ENCODE measurements at regions not wholly inside any gene's neighbourhood (a gene's known extent, or its start where the extent isn't known, plus 50 kb on each side); places are given as distances from the start of the nearest gene placed in this dataset.

DNA sequence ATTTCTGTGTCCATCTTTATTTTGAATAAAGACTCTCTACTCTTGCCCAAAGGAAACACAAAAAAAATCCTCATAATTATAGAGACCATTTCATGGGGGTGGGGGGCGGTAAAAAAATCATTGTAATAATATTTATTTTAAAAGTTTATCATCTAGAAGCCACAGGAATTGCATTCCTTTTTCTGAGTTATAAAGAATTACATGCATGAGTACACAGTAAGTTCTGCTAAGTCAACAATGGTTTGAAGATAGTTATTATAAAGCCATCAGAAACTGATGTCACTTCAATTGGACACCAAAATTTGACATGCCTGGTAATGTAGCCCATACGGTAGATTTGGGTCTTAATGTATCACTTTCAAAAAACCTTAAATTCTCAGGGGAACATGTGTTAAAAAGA lies 478.1 kb upstream of the NR5A2 start:
- Histone ChIP-seq H3F3A (ENCODE audit: insufficient read depth, low read length) (no peaks in the 10 kb centered on the region), H3K36me3 (ENCODE audit: insufficient read depth, low read length) (no peaks in the 10 kb centered on the region), H3K27ac (ENCODE audit: low read depth, low read length, poor library complexity, severe bottlenecking) (no peak overlapping the region), H3K9me2 (ENCODE audit: low read depth, low read length) (no peaks in the 10 kb centered on the region), H3K4me2 (ENCODE audit: low read length) (no peak overlapping the region), H3K9ac (ENCODE audit: low read length) (no peak overlapping the region), H2AFZ (ENCODE audit: low read length) (no peak overlapping the region), H4K20me1 (ENCODE audit: insufficient read depth, low read length) (no peaks in the 10 kb centered on the region), H3K4me3 (ENCODE audit: low read depth, low read length, poor library complexity, severe bottlenecking) (no peak overlapping the region), H3K9me3 (ENCODE audit: low read length) (no peaks in the 10 kb centered on the region), H3K27me3 (ENCODE audit: insufficient read depth, low read length) (no peaks in the 10 kb centered on the region), H3K79me2 (ENCODE audit: insufficient read depth, low read length) (no peaks in the 10 kb centered on the region), H3K4me1 (ENCODE audit: insufficient read depth, low read length, severe bottlenecking) (no peaks in the 10 kb centered on the region)
- TF ChIP-seq CTCF (IDR thresholded peaks at IDR 0.05; ENCODE audit: low read length) (no peak), EZH2 (IDR thresholded peaks at IDR 0.05; ENCODE audit: borderline replicate concordance, low read length) (no peak)

DNA sequence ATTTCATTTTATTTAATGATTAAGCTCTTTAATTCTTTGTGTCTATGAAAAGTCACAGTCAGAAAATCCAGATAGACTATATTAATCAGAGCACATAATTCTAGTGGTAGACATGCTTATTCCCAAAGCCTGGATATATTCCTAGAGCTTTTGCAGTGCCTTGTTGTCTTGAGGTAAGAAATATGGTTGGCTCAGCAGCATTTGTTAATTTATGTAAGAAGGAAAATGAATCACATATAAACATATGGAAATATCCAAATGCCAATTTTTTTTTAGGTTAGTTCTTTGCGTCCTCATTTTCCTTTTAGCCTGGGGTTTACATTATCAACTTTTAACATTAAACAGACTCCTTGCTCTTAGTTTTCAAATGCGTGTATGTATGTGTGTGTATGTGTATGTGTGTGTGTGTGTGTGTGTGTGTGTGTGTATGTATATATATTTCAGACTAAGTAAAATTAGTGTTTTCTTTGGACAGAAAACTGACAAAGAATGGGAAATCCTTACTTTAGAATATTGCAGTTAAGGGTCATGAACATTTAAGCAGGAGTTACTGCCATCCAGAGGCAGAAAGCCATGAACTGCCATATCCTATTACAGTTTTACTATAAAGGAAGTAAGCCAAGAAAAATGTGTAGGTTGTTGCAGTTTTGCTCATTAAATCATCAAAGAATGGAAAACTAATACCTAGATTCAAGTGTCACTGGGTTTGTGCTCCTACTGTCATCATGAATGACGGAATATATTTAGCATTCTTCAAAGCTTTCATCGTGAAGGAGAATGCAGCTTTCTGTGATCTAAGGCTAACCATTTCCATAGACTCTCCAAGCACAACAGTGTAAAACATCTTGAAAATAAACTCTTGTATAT lies 477.1 kb upstream of the NR5A2 start:
- no peak for TF ChIP-seq EZH2 (IDR thresholded peaks at IDR 0.05; ENCODE audit: borderline replicate concordance, low read length)
- TF ChIP-seq CTCF (IDR thresholded peaks at IDR 0.05; ENCODE audit: low read length): peak; percentile 41
- Histone ChIP-seq H3K79me2 (ENCODE audit: insufficient read depth, low read length) (no peaks in the 10 kb centered on the region), H4K20me1 (ENCODE audit: insufficient read depth, low read length) (no peaks in the 10 kb centered on the region), H3K4me3 (ENCODE audit: low read depth, low read length, poor library complexity, severe bottlenecking) (no peak overlapping the region), H3K4me1 (ENCODE audit: insufficient read depth, low read length, severe bottlenecking) (no peaks in the 10 kb centered on the region), H3K9ac (ENCODE audit: low read length) (no peak overlapping the region), H3K9me3 (ENCODE audit: low read length) (no peaks in the 10 kb centered on the region), H3F3A (ENCODE audit: insufficient read depth, low read length) (no peaks in the 10 kb centered on the region), H3K27me3 (ENCODE audit: insufficient read depth, low read length) (no peaks in the 10 kb centered on the region), H2AFZ (ENCODE audit: low read length) (no peak overlapping the region), H3K27ac (ENCODE audit: low read depth, low read length, poor library complexity, severe bottlenecking) (no peak overlapping the region), H3K9me2 (ENCODE audit: low read depth, low read length) (no peaks in the 10 kb centered on the region), H3K36me3 (ENCODE audit: insufficient read depth, low read length) (no peaks in the 10 kb centered on the region), H3K4me2 (ENCODE audit: low read length) (no peak overlapping the region)

DNA sequence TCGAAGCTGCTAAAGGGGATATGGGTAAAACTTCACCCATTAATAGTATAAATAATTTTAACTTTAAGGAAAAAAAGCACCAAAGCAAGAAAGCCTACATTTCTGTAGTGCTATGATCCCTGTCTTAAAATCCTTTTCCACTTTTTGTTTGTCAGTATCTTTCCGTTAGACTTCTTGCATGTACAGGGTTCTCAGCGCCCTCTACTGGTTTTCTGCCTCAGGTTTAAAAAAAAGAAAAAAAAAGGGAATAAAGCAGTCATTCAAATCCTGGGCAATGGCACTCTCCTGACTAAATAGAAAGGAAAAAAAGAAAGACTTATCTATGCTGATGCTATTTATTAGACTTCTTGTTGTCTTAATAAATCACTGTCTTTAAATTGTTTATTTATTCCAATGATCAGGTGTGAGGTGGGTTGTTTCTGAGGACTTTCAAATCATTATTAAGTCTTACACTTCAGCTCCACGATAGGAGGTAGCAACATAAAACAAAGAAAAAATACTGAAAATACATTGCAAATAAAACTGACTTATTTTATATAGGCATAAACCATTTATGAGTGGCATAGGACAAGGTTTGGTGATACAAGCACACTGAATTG lies 475.4 kb upstream of the NR5A2 start:
- no peaks in the 10 kb centered on the region for H3F3A ChIP-seq (ENCODE audit: insufficient read depth, low read length)
- no peak overlapping the region for H3K4me2 ChIP-seq (ENCODE audit: low read length)
- H3K4me1 ChIP-seq (ENCODE audit: insufficient read depth, low read length, severe bottlenecking): no peaks in the 10 kb centered on the region
- no peaks in the 10 kb centered on the region for H3K36me3 ChIP-seq (ENCODE audit: insufficient read depth, low read length)
- no peaks in the 10 kb centered on the region for H3K27me3 ChIP-seq (ENCODE audit: insufficient read depth, low read length)
- H3K9me2 ChIP-seq (ENCODE audit: low read depth, low read length): no peaks in the 10 kb centered on the region
- no peaks in the 10 kb centered on the region for H3K9me3 ChIP-seq (ENCODE audit: low read length)
- H3K27ac ChIP-seq (ENCODE audit: low read depth, low read length, poor library complexity, severe bottlenecking): no peak overlapping the region
- no peak overlapping the region for H3K4me3 ChIP-seq (ENCODE audit: low read depth, low read length, poor library complexity, severe bottlenecking)
- H3K9ac ChIP-seq (ENCODE audit: low read length): no peak overlapping the region
- no peaks in the 10 kb centered on the region for H4K20me1 ChIP-seq (ENCODE audit: insufficient read depth, low read length)
- no peaks in the 10 kb centered on the region for H3K79me2 ChIP-seq (ENCODE audit: insufficient read depth, low read length)
- TF ChIP-seq EZH2 (IDR thresholded peaks at IDR 0.05; ENCODE audit: borderline replicate concordance, low read length) (no peak), CTCF (IDR thresholded peaks at IDR 0.05; ENCODE audit: low read length) (peak; percentile 89)
- H2AFZ ChIP-seq (ENCODE audit: low read length): no peak overlapping the region

All from OCI-LY1 (cell line).